GM23248 (cell line): ENCODE measurements at regions not wholly inside any gene's neighbourhood (a gene's known extent, or its start where the extent isn't known, plus 50 kb on each side); places are given as distances from the start of the nearest gene placed in this dataset.

Experiments used
- EZH2 ChIP-seq: fragments of 200-600 bp; sonication (generic); IDR thresholded peaks from 2 replicates; pipeline ENCODE4 v1.6.1; 2018; ENCODE audit warnings: antibody characterized with exemption, mild to moderate bottlenecking; ENCODE audit not compliant: insufficient read depth, poor library complexity, severe bottlenecking
- EZH2phosphoT487 ChIP-seq: fragments of 200-600 bp; sonication (generic); IDR thresholded peaks from 2 replicates; pipeline ENCODE4 v1.6.1; 2018; ENCODE audit warnings: antibody characterized with exemption, moderate library complexity, mild to moderate bottlenecking, low read depth; ENCODE audit not compliant: insufficient read depth

GRCh38 chr2:204237416-204237815 lies 300.9 kb downstream of the ICOS start:
- TF ChIP-seq EZH2 (no peak), EZH2phosphoT487 (no peak)
